Tibial nerve (tissue), 4 donors: ENCODE measurements at regions not wholly inside any gene's neighbourhood (a gene's known extent, or its start where the extent isn't known, plus 50 kb on each side); places are given as distances from the start of the nearest gene placed in this dataset.

Source experiments
- DNase-seq, 2 donors: peaks; one replicate each; pipeline ENCODE4 v3.0.0-alpha.2; 2019; ENCODE audit warnings: low spot score in 2 of 2
- H3K27ac ChIP-seq, 4 donors: fragments of 200-600 bp; sonication (generic) in 3 of 4; one replicate each; pipeline ENCODE4 v1.5.1; 2017 to 2019; ENCODE audit warnings: mild to moderate bottlenecking in 1 of 4
- H3K27me3 ChIP-seq, 2 donors: fragments of 200-600 bp; sonication (generic) in 1 of 2; one replicate each; pipeline versions ENCODE4 v1.5.1 to v1.6.0; 2017 to 2019
- H3K36me3 ChIP-seq, 3 donors: fragments of 200-600 bp; sonication (generic); one replicate each; pipeline ENCODE4 v1.5.1; 2018 to 2019
- H3K4me1 ChIP-seq, 4 donors: fragments of 200-600 bp; sonication (generic) in 3 of 4; one replicate each; pipeline ENCODE4 v1.5.1; 2017 to 2019
- H3K4me3 ChIP-seq, 4 donors: fragments of 200-600 bp; sonication (generic) in 3 of 4; one replicate each; pipeline ENCODE4 v1.5.1; 2017 to 2019; ENCODE audit warnings: mild to moderate bottlenecking in 1 of 4, moderate library complexity in 1 of 4
- H3K9me3 ChIP-seq, 4 donors: fragments of 200-600 bp; sonication (generic) in 3 of 4; one replicate each; pipeline ENCODE4 v1.5.1; 2017 to 2019
- CTCF ChIP-seq, 5 experiments: fragments of 200-600 bp in 3 of 5; fragments of 450-650 bp in 2 of 5; sonication (generic) in 3 of 5; IDR thresholded peaks; one replicate each; pipeline ENCODE4 v1.5.1; 2016 to 2019; ENCODE audit warnings: antibody characterized with exemption in 5 of 5, mild to moderate bottlenecking in 3 of 5, moderate library complexity in 2 of 5
- EP300 ChIP-seq, 2 donors: sonication (generic); formaldehyde crosslinking; IDR thresholded peaks; one replicate each; pipeline ENCODE4 v1.6.1; 2017; ENCODE audit warnings: antibody characterized with exemption in 2 of 2, mild to moderate bottlenecking in 1 of 2
- POLR2A ChIP-seq, 2 donors: fragments of 450-650 bp; IDR thresholded peaks; one replicate each; pipeline ENCODE4 v1.6.1; 2017; ENCODE audit warnings: antibody characterized with exemption in 2 of 2, mild to moderate bottlenecking in 2 of 2, moderate library complexity in 2 of 2
- WGBS, 2 donors: methylation state at CpG; one replicate each; pipeline ENCODE4 v1.1.5; 2018; 5-methylcytosine and 5-hydroxymethylcytosine counted together

- WGBS, 2 donors, result 87 to 89% methylated on average over 3 of the region's 3 CpGs
- Histone ChIP-seq H3K27ac (no peak overlapping the region), H3K4me1 (peaks cover 0 to 8% (median 0%) of the 10 kb centered on the region in 4 donors), H3K36me3 (no peaks in the 10 kb centered on the region), H3K27me3 (no peaks in the 10 kb centered on the region), H3K9me3 (no peaks in the 10 kb centered on the region), H3K4me3 (no peak overlapping the region)
- DNase-seq, result no peak
- TF ChIP-seq CTCF (IDR thresholded peaks at IDR 0.05), result no peak
- no peak for TF ChIP-seq POLR2A (IDR thresholded peaks at IDR 0.05)
- TF ChIP-seq EP300 (IDR thresholded peaks at IDR 0.05), result no peak
Measured at GRCh38 chr17:55843785-55844184, 92.9 kb downstream of the PCTP start.

DNA sequence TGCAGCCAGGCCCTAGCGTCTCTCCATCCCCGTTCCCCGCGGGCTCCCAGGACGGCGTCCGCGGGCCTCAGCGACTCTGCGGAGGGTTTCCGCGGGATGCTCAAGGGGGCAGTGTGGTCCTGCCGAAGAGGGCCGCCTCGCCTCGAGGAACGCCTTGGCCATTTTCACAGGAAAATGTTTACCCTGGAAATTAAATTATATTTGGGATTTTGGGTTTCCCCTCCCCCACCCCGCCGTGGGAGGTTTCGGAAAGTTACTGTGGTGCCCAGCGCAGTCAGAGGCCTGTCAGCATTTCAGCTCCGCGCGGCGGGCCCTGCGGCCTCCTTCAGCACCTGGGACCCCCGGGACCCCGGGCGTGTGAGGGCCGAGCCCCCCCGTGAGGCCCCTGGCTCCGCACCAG lies 94.5 kb downstream of the PCTP start:
- peaks cover 0 to 8% (median 0%) of the 10 kb centered on the region in 4 donors for H3K4me1 ChIP-seq
- H3K27ac ChIP-seq, result peak overlapping the region in 1 of 4 donors; percentile 27
- peak overlapping the region in 1 of 4 donors; percentile 38 for H3K4me3 ChIP-seq
- TF ChIP-seq POLR2A (IDR thresholded peaks at IDR 0.05) (no peak), CTCF (IDR thresholded peaks at IDR 0.05) (peak; percentile 30 to 60 (median 45)), EP300 (IDR thresholded peaks at IDR 0.05) (peak in 1 of 2 donors; percentile 26)
- H3K36me3 ChIP-seq, result no peaks in the 10 kb centered on the region
- DNase-seq, result peak; percentile 18 to 52
- no peaks in the 10 kb centered on the region for H3K27me3 ChIP-seq
- WGBS, 2 donors, result 3 to 6% methylated on average over 26 to 29 of the region's 32 CpGs
- no peaks in the 10 kb centered on the region for H3K9me3 ChIP-seq

DNA sequence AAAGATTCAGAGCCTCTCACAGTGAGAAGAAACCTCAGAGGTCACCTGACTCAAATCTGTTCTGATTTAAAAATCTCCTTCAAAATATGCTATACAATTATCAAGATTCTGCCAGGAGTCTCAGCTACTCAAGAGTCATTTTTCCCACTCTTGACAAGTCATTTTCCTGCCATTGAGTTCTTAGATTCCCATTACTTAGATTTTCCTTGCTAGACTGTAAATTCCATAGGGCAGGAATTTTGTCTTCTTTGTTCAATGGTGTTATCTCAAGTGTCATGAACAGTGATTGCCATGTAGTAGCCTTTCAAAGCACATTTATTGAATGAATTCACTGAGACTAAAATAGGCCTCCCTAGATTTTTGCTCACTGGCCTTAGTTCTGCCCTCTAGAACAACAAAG lies 95.9 kb downstream of the PCTP start:
- no peak for DNase-seq
- no peak for TF ChIP-seq CTCF (IDR thresholded peaks at IDR 0.05)
- TF ChIP-seq POLR2A (IDR thresholded peaks at IDR 0.05), result no peak
- TF ChIP-seq EP300 (IDR thresholded peaks at IDR 0.05), result no peak
- peaks cover 0 to 8% (median 0%) of the 10 kb centered on the region in 4 donors for H3K4me1 ChIP-seq
- no peaks in the 10 kb centered on the region for H3K27me3 ChIP-seq
- H3K4me3 ChIP-seq, result no peak overlapping the region
- no peaks in the 10 kb centered on the region for H3K36me3 ChIP-seq
- H3K27ac ChIP-seq, result no peak overlapping the region
- no peaks in the 10 kb centered on the region for H3K9me3 ChIP-seq

- no peaks in the 10 kb centered on the region for H3K36me3 ChIP-seq
- H3K27me3 ChIP-seq, result no peaks in the 10 kb centered on the region
- no peak overlapping the region for H3K27ac ChIP-seq
- H3K4me1 ChIP-seq, result no peaks in the 10 kb centered on the region
- no peak for DNase-seq
- TF ChIP-seq EP300 (IDR thresholded peaks at IDR 0.05) (no peak), CTCF (IDR thresholded peaks at IDR 0.05) (no peak), POLR2A (IDR thresholded peaks at IDR 0.05) (no peak)
- H3K4me3 ChIP-seq, result no peak overlapping the region
- no peaks in the 10 kb centered on the region for H3K9me3 ChIP-seq
Measured at GRCh38 chr17:55852734-55853133, 101.9 kb downstream of the PCTP start.

- 36 to 57% methylated on average over 2 of the region's 2 CpGs for WGBS, 2 donors
Measured at GRCh38 chr17:55859301-55859795, 108.5 kb downstream of the PCTP start.

More at GRCh38 chr17:55859301-55859795, 108.5 kb downstream of the PCTP start:
- Histone ChIP-seq H3K27me3 (no peaks in the 10 kb centered on the region), H3K4me1 (no peaks in the 10 kb centered on the region), H3K9me3 (no peaks in the 10 kb centered on the region), H3K4me3 (no peak overlapping the region), H3K36me3 (no peaks in the 10 kb centered on the region), H3K27ac (no peak overlapping the region)
- no peak for DNase-seq
- TF ChIP-seq POLR2A (IDR thresholded peaks at IDR 0.05), result no peak
- no peak for TF ChIP-seq CTCF (IDR thresholded peaks at IDR 0.05)
- TF ChIP-seq EP300 (IDR thresholded peaks at IDR 0.05), result no peak
